H9 (cell line): ENCODE measurements at regions not wholly inside any gene's neighbourhood (a gene's known extent, or its start where the extent isn't known, plus 50 kb on each side); places are given as distances from the start of the nearest gene placed in this dataset.

Experiments used
- DNase-seq: peaks from one replicate; pipeline ENCODE4 v3.0.0-alpha.2; 2017
- H2AFZ ChIP-seq: one replicate; pipeline ENCODE4 v1.6.1; 2013; ENCODE audit warnings: mild to moderate bottlenecking, low read length, control low read depth, moderate library complexity
- H2AK5ac ChIP-seq: 2 replicates; pipeline ENCODE4 v1.6.1; 2013; ENCODE audit warnings: low read length, control low read depth, mixed read lengths; ENCODE audit not compliant: insufficient read length
- H2BK120ac ChIP-seq: one replicate; pipeline ENCODE4 v1.6.1; 2013; ENCODE audit warnings: low read depth, mild to moderate bottlenecking, low read length, control low read depth, inconsistent platforms; ENCODE audit not compliant: poor library complexity, severe bottlenecking
- H2BK12ac ChIP-seq: 2 replicates; pipeline ENCODE4 v1.6.1; 2013; ENCODE audit warnings: low read length, control low read depth, mixed read lengths, low read depth; ENCODE audit not compliant: insufficient read length
- H2BK15ac ChIP-seq: 2 replicates; pipeline ENCODE4 v1.6.1; 2013; ENCODE audit warnings: low read depth, low read length, control low read depth
- H2BK20ac ChIP-seq: one replicate; pipeline ENCODE4 v1.6.1; 2013; ENCODE audit warnings: low read depth, mild to moderate bottlenecking, low read length, control low read depth, inconsistent platforms; ENCODE audit not compliant: poor library complexity, severe bottlenecking
- H2BK5ac ChIP-seq: 2 replicates; pipeline ENCODE4 v1.6.1; 2013; ENCODE audit warnings: low read length, control low read depth, mixed read lengths; ENCODE audit not compliant: insufficient read length
- H3K14ac ChIP-seq: 2 replicates; pipeline ENCODE4 v1.6.1; 2013; ENCODE audit warnings: low read length, control low read depth; ENCODE audit not compliant: insufficient read depth
- H3K18ac ChIP-seq: 2 replicates; pipeline ENCODE4 v1.6.1; 2013; ENCODE audit warnings: low read depth, mild to moderate bottlenecking, mixed read lengths, low read length, control low read depth; ENCODE audit not compliant: insufficient read length
- H3K23ac ChIP-seq: 2 replicates; pipeline ENCODE4 v1.6.1; 2013; ENCODE audit warnings: low read length, control low read depth, mixed read lengths, low read depth; ENCODE audit not compliant: insufficient read length
- H3K23me2 ChIP-seq: 2 replicates; pipeline ENCODE4 v1.6.1; 2013; ENCODE audit warnings: low read depth, mild to moderate bottlenecking, mixed read lengths, low read length, control low read depth; ENCODE audit not compliant: insufficient read length, poor library complexity, severe bottlenecking
- H3K27ac ChIP-seq: 2 replicates; pipeline ENCODE4 v1.5.1; 2013; ENCODE audit warnings: low read length, control low read depth, mixed read lengths, low read depth; ENCODE audit not compliant: insufficient read length
- H3K27me3 ChIP-seq: 2 replicates; pipeline ENCODE4 v1.6.1; 2013; ENCODE audit warnings: low read length, control low read depth, inconsistent platforms; ENCODE audit not compliant: insufficient read depth
- H3K4ac ChIP-seq: 2 replicates; pipeline ENCODE4 v1.6.1; 2013; ENCODE audit warnings: low read depth, mild to moderate bottlenecking, control low read depth, inconsistent platforms, low read length, moderate library complexity
- H3K4me1 ChIP-seq: 2 replicates; pipeline ENCODE4 v1.6.1; 2013; ENCODE audit warnings: low read length, control low read depth, inconsistent platforms; ENCODE audit not compliant: insufficient read depth
- H3K4me2 ChIP-seq: 2 replicates; pipeline ENCODE4 v1.6.1; 2013; ENCODE audit warnings: low read length, control low read depth, mixed read lengths; ENCODE audit not compliant: insufficient read length, insufficient read depth
- H3K56ac ChIP-seq: 2 replicates; pipeline ENCODE4 v1.6.1; 2013; ENCODE audit warnings: low read depth, mild to moderate bottlenecking, mixed read lengths, low read length, control low read depth; ENCODE audit not compliant: insufficient read length
- H3K79me1 ChIP-seq: 2 replicates; pipeline ENCODE4 v1.6.1; 2013; ENCODE audit warnings: low read depth, mild to moderate bottlenecking, moderate library complexity, low read length, control low read depth, inconsistent platforms; ENCODE audit not compliant: insufficient read depth, poor library complexity, severe bottlenecking
- H3K79me2 ChIP-seq: 2 replicates; pipeline ENCODE4 v1.6.1; 2013; ENCODE audit warnings: low read length, control low read depth, inconsistent platforms; ENCODE audit not compliant: insufficient read depth
- H3K9ac ChIP-seq: 2 replicates; pipeline ENCODE4 v1.6.1; 2013; ENCODE audit warnings: low read length, control low read depth, mixed read lengths; ENCODE audit not compliant: insufficient read length; ENCODE audit errors: extremely low read depth
- H3K9me3 ChIP-seq: one replicate; pipeline ENCODE4 v1.6.1; 2013; ENCODE audit warnings: low read depth, low read length, inconsistent platforms; ENCODE audit not compliant: control insufficient read depth
- H3T11ph ChIP-seq: one replicate; pipeline ENCODE4 v1.6.1; 2013; ENCODE audit warnings: mild to moderate bottlenecking, low read length, control low read depth, inconsistent platforms
- H4K20me1 ChIP-seq: one replicate; pipeline ENCODE4 v1.6.1; 2013; ENCODE audit not compliant: control insufficient read depth, insufficient read length, insufficient read depth
- H4K5ac ChIP-seq: 2 replicates; pipeline ENCODE4 v1.6.1; 2013; ENCODE audit warnings: low read depth, mild to moderate bottlenecking, mixed read lengths, low read length, control low read depth; ENCODE audit not compliant: insufficient read length
- H4K8ac ChIP-seq: replicated peaks from 2 replicates; pipeline ENCODE4 v1.6.1; 2013; ENCODE audit warnings: low read length, control low read depth, mixed read lengths, low read depth; ENCODE audit not compliant: insufficient read length
- H4K91ac ChIP-seq: 2 replicates; pipeline ENCODE4 v1.6.1; 2013; ENCODE audit warnings: low read depth, mild to moderate bottlenecking, moderate library complexity, mixed read lengths, low read length, control low read depth; ENCODE audit not compliant: insufficient read length
- H3K27ac Mint-ChIP-seq, 3 experiments: 2 replicates in 2 of 3; 3 replicates in 1 of 3; pipeline ENCODE4 v1.8.0; 2020 to 2021; ENCODE audit warnings: mixed read lengths in 3 of 3, mild to moderate bottlenecking in 1 of 3, moderate library complexity in 1 of 3
- H3K27me3 Mint-ChIP-seq: 2 replicates; pipeline ENCODE4 v1.8.0; 2021; ENCODE audit warnings: low read depth, mild to moderate bottlenecking, moderate library complexity, mixed read lengths
- H3K36me3 Mint-ChIP-seq, 3 experiments: 2 replicates in 2 of 3; 3 replicates in 1 of 3; pipeline ENCODE4 v1.8.0; 2020 to 2021; ENCODE audit warnings: low read depth in 3 of 3, mixed read lengths in 3 of 3; ENCODE audit not compliant: insufficient read depth in 1 of 3
- H3K4me1 Mint-ChIP-seq, 2 experiments: 2 replicates each; pipeline ENCODE4 v1.8.0; 2020; ENCODE audit warnings: mixed read lengths in 2 of 2
- H3K4me3 Mint-ChIP-seq, 2 experiments: 2 replicates in 1 of 2; 3 replicates in 1 of 2; pipeline ENCODE4 v1.8.0; 2020 to 2021; ENCODE audit warnings: mild to moderate bottlenecking in 2 of 2, mixed read lengths in 2 of 2, moderate library complexity in 1 of 2
- H3K9me3 Mint-ChIP-seq, 2 experiments: 2 replicates in 1 of 2; 3 replicates in 1 of 2; pipeline ENCODE4 v1.8.0; 2020; ENCODE audit warnings: mild to moderate bottlenecking in 2 of 2, mixed read lengths in 2 of 2, moderate library complexity in 1 of 2
- CTCF ChIP-seq: fragments of 200-600 bp; sonication (generic); conservative IDR thresholded peaks from 3 replicates; pipeline ENCODE4 v1.8.0; 2021; ENCODE audit warnings: antibody characterized with exemption, mild to moderate bottlenecking
- WGBS: extraction: QIAGEN DNeasy Blood & Tissue Kit; methylation state at CpG from one replicate; pipeline ENCODE4 v1.1.7; 2013; ENCODE audit warnings: missing lambda C conversion rate, low lambda C conversion rate, mixed read lengths; ENCODE audit not compliant: insufficient read length; ENCODE audit errors: extremely low coverage; 5-methylcytosine and 5-hydroxymethylcytosine counted together

GRCh38 chr9:90085633-90086032, 480.8 kb downstream of the GADD45G start:
- peak overlapping the region; percentile 76 for H2BK20ac ChIP-seq
- no peak overlapping the region for H2AFZ ChIP-seq
- H3K9me3 ChIP-seq: no peaks in the 10 kb centered on the region
- H4K8ac ChIP-seq: no peak overlapping the region
- H3K14ac ChIP-seq: no peak overlapping the region
- H3K27ac Mint-ChIP-seq: peak overlapping the region; percentile 24 to 93 (median 81); a peak in 4 of 7 replicates
- H4K20me1 ChIP-seq: no peaks in the 10 kb centered on the region
- peaks cover 7% of the 10 kb centered on the region; the same call in 1 of the 2 replicates for H3K4me1 ChIP-seq
- H2BK5ac ChIP-seq: no peak overlapping the region
- no peak overlapping the region for H4K5ac ChIP-seq
- TF ChIP-seq CTCF: no peak
- H3K27me3 Mint-ChIP-seq: peaks cover 2% of the 10 kb centered on the region; the same call in 1 of the 2 replicates
- H2BK12ac ChIP-seq: no peak overlapping the region
- H3K79me1 ChIP-seq: no peaks in the 10 kb centered on the region
- no peak overlapping the region for H3K18ac ChIP-seq
- WGBS: no CpG with 5 or more reads among the region's 4 CpGs
- H3K4ac ChIP-seq: no peak overlapping the region
- no peak overlapping the region for H3K23ac ChIP-seq
- no peak overlapping the region for H3K27ac ChIP-seq
- no peak overlapping the region for H3T11ph ChIP-seq
- no peaks in the 10 kb centered on the region for H3K27me3 ChIP-seq
- no peak overlapping the region for H3K56ac ChIP-seq
- no peaks in the 10 kb centered on the region for H3K79me2 ChIP-seq
- H3K4me3 Mint-ChIP-seq: no peak overlapping the region
- H2BK120ac ChIP-seq: peak overlapping the region; percentile 65
- H3K4me2 ChIP-seq: peak overlapping the region; percentile 3
- H2AK5ac ChIP-seq: no peak overlapping the region
- no peak for DNase-seq
- no peaks in the 10 kb centered on the region for H3K23me2 ChIP-seq
- H2BK15ac ChIP-seq: no peak overlapping the region
- no peaks in the 10 kb centered on the region; a peak in 1 of 7 replicates for H3K36me3 Mint-ChIP-seq
- H3K9ac ChIP-seq: no peak overlapping the region
- peaks cover 17% of the 10 kb centered on the region in 2 experiments for H3K4me1 Mint-ChIP-seq
- H4K91ac ChIP-seq: no peak overlapping the region
- peaks cover 2 to 3% of the 10 kb centered on the region in 2 experiments; a peak in 3 of 5 replicates for H3K9me3 Mint-ChIP-seq
